Heart right ventricle (tissue), 16 donors: ENCODE measurements at regions not wholly inside any gene's neighbourhood (a gene's known extent, or its start where the extent isn't known, plus 50 kb on each side); places are given as distances from the start of the nearest gene placed in this dataset.
A peak's percentile ranks its signal among the peaks of the same experiment; 100 is the strongest.

Source experiments
- ATAC-seq, 8 donors: fragments of 200-7000 bp; cut with Tn5 transposase; one replicate each; pipeline ENCODE4 v1.9.1; 2020; ENCODE audit warnings: mild to moderate bottlenecking in 8 of 8, moderate library complexity in 8 of 8, moderate number of reproducible peaks in 1 of 8
- DNase-seq, 2 donors: peaks; one replicate each; pipeline ENCODE4 v3.0.0-alpha.2; 2020
- H3K27ac ChIP-seq, 10 donors: fragments of 200-600 bp; sonication (generic) in 2 of 10; one replicate each; pipeline versions ENCODE4 v1.5.0 to v1.8.0; 2020 to 2022; ENCODE audit warnings: mild to moderate bottlenecking in 3 of 10
- H3K27me3 ChIP-seq, 7 donors: fragments of 200-600 bp; one replicate each; pipeline ENCODE4 v1.8.0; 2021 to 2022; ENCODE audit warnings: mild to moderate bottlenecking in 2 of 7
- H3K36me3 ChIP-seq, 9 donors: fragments of 200-600 bp; sonication (generic) in 1 of 9; one replicate each; pipeline versions ENCODE4 v1.5.0 to v1.8.0; 2020 to 2022; ENCODE audit warnings: mild to moderate bottlenecking in 2 of 9
- H3K4me1 ChIP-seq, 9 donors: fragments of 200-600 bp; sonication (generic) in 1 of 9; one replicate each; pipeline versions ENCODE4 v1.5.0 to v1.8.0; 2020 to 2022; ENCODE audit warnings: mild to moderate bottlenecking in 4 of 9
- H3K4me3 ChIP-seq, 10 donors: fragments of 200-600 bp; sonication (generic) in 2 of 10; one replicate each; pipeline versions ENCODE4 v1.5.0 to v1.8.0; 2020 to 2022; ENCODE audit warnings: mild to moderate bottlenecking in 7 of 10, moderate library complexity in 2 of 10
- H3K9me3 ChIP-seq, 11 donors: fragments of 200-600 bp in 10 of 11; sonication (generic) in 2 of 11; one replicate each; pipeline versions ENCODE4 v1.5.0 to v1.8.0; 2013 to 2022; ENCODE audit warnings: mild to moderate bottlenecking in 2 of 11, control low read depth in 1 of 11, moderate library complexity in 1 of 11
- CTCF ChIP-seq, 9 donors: fragments of 200-600 bp; sonication (generic) in 2 of 9; IDR thresholded peaks; one replicate each; pipeline versions ENCODE4 v1.5.0 to v1.8.0; 2021 to 2022; ENCODE audit warnings: antibody characterized with exemption in 9 of 9, mild to moderate bottlenecking in 5 of 9, moderate library complexity in 1 of 9
- WGBS, 2 donors: extraction: QIAGEN DNeasy Blood & Tissue Kit; methylation state at CpG; one replicate each; pipeline ENCODE4 v1.1.7; 2013; ENCODE audit warnings: inconsistent platforms in 1 of 2; 5-methylcytosine and 5-hydroxymethylcytosine counted together
- intact Hi-C, 10 donors: fragments of 100-400 bp; cut with DNase I; formaldehyde crosslinking; loops; one replicate each; pipeline versions ENCODE4 v1.11.1 to v1.14.2; 2022
- donor health status: Arrhythmogenic right ventricular cardiomyopathy.
- donor health status: ischemic (EF 13 %, LVEDD 7.1; RV severe dilation, severe dysfunction).
- donor health status: healthy with polysubstance abuse.
- donor health status: DM: no; HTN: yes; CAD: no.
- donor health status: DM: no; HTN: no; CAD: no.
- donor health status: ischemic (EF 25% LVEDD 6.9; RV normal size, moderate dysfunction).
- donor health status: ischemic (EF 25% LVEDD 5.7; RV mildly dilated, moderate dysfunction).
- donor health status: healthy.
- donor health status: DM: yes; HTN: yes; CAD: no.
- donor health status: Ischemic cardiomyopathy.
- donor health status: ischemic (EF 35%, LVEDD 5.7; RV mildly dilated, moderate dysfunction).
- donor health status: nonischemic (EF 11% LVEDD 7.7; RV severe dilation, severe dysfunction).
- donor health status: DM: yes; HTN: yes; CAD: no.
- donor health status: PGD.
- donor health status: ischemic (EF 29% LVEDD 5.4; RV normal size, mild dysfunction).
- donor health status: nonischemic (EF 23%, LVEDD 6.1; RV moderate dilation, normal function).

- ATAC-seq = no peak
- Histone ChIP-seq H3K27me3 (no peaks in the 10 kb centered on the region), H3K4me3 (no peak overlapping the region), H3K36me3 (no peaks in the 10 kb centered on the region), H3K27ac (no peak overlapping the region), H3K9me3 (peaks cover 0 to 3% (median 0%) of the 10 kb centered on the region in 11 donors), H3K4me1 (peaks cover 0 to 5% (median 0%) of the 10 kb centered on the region in 9 donors)
- no peak for DNase-seq
- 59 to 60% methylated on average over 2 of the region's 2 CpGs for WGBS, 2 donors
- intact Hi-C loops = no loop called here
- no peak for TF ChIP-seq CTCF (IDR thresholded peaks at IDR 0.05)
Measured at GRCh38 chr2:145114726-145115125, 594.8 kb upstream of the ZEB2 start.

- peaks cover 0 to 5% (median 0%) of the 10 kb centered on the region in 9 donors for H3K4me1 ChIP-seq
- H3K27ac ChIP-seq = no peak overlapping the region
- ATAC-seq = no peak
- H3K36me3 ChIP-seq = no peaks in the 10 kb centered on the region
- TF ChIP-seq CTCF (IDR thresholded peaks at IDR 0.05) = no peak
- no peak overlapping the region for H3K4me3 ChIP-seq
- H3K9me3 ChIP-seq = peaks cover 0 to 3% (median 0%) of the 10 kb centered on the region in 11 donors
- intact Hi-C loops = no loop called here
- no peak for DNase-seq
- H3K27me3 ChIP-seq = no peaks in the 10 kb centered on the region
Measured at GRCh38 chr2:145112467-145112866, 592.5 kb upstream of the ZEB2 start.

GRCh38 chr2:145110668-145111356, 590.9 kb upstream of the ZEB2 start:
- no peak for ATAC-seq
- peaks cover 0 to 5% (median 0%) of the 10 kb centered on the region in 9 donors for H3K4me1 ChIP-seq
- no peaks in the 10 kb centered on the region for H3K36me3 ChIP-seq
- H3K27me3 ChIP-seq = no peaks in the 10 kb centered on the region
- peaks cover 0 to 3% (median 0%) of the 10 kb centered on the region in 11 donors for H3K9me3 ChIP-seq
- no peak overlapping the region for H3K4me3 ChIP-seq
- intact Hi-C loops = no loop called here
- 81 to 83% methylated on average over 3 of the region's 3 CpGs for WGBS, 2 donors
- H3K27ac ChIP-seq = no peak overlapping the region
- DNase-seq = no peak
- no peak for TF ChIP-seq CTCF (IDR thresholded peaks at IDR 0.05)

- ATAC-seq = no peak
- intact Hi-C loops = no loop called here
- H3K27me3 ChIP-seq = no peaks in the 10 kb centered on the region
- WGBS, 2 donors = 83 to 92% methylated on average over 9 of the region's 9 CpGs
- H3K27ac ChIP-seq = peak overlapping the region in 1 of 10 donors; percentile 36
- TF ChIP-seq CTCF (IDR thresholded peaks at IDR 0.05) = no peak
- no peak for DNase-seq
- peaks cover 0 to 5% (median 0%) of the 10 kb centered on the region in 9 donors for H3K4me1 ChIP-seq
- no peaks in the 10 kb centered on the region for H3K36me3 ChIP-seq
- H3K9me3 ChIP-seq = peaks cover 0 to 3% (median 0%) of the 10 kb centered on the region in 11 donors
- no peak overlapping the region for H3K4me3 ChIP-seq
Measured at GRCh38 chr2:145108959-145109710, 589.2 kb upstream of the ZEB2 start.
